ENCODE measurements at regions not wholly inside any gene's neighbourhood (a gene's known extent, or its start where the extent isn't known, plus 50 kb on each side); places are given as distances from the start of the nearest gene placed in this dataset.

DNA sequence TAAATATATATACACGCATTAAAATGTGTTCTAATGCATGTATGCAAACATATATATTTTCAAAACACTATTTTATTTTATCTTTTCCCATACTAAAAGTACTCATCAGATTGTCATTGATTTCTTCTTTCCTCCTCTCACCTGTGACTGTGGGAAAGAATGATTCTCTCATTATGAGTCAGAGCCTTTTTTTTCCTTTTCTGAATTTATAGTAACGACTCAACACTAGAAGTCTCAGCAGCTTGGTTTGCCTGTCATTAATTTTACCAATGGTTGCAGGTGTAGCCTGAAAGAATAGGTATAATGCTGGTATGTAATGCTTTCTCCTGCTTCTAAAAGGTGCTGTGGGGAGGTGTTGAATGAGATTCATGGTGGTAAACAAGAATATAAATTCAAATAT, 328.7 kb downstream of the UTRN start:
- TF ChIP-seq FOXK2 (IDR thresholded peaks at IDR 0.05) (no peak), FOXA1 (IDR thresholded peaks at IDR 0.05) (no peak)
